AG08396 (cell line): ENCODE measurements at regions not wholly inside any gene's neighbourhood (a gene's known extent, or its start where the extent isn't known, plus 50 kb on each side); places are given as distances from the start of the nearest gene placed in this dataset.

ENCODE experiments used
- DNase-seq: peaks from one replicate; pipeline ENCODE4 v3.0.0; 2012; ENCODE audit warnings: low spot score, mixed read lengths

GRCh38 chr1:115204513-115204912, 115.2 kb upstream of the TSPAN2 start:
- DNase-seq, result no peak

GRCh38 chr1:115203287-115203686, 114.0 kb upstream of the TSPAN2 start:
- no peak for DNase-seq

GRCh38 chr1:115201598-115201997, 112.3 kb upstream of the TSPAN2 start:
- DNase-seq, result no peak

- no peak for DNase-seq
These were observed 110.3 kb upstream of the TSPAN2 start for GRCh38 chr1:115199416-115200132.

- DNase-seq, result no peak
These were observed 109.6 kb upstream of the TSPAN2 start for GRCh38 chr1:115198938-115199337.

GRCh38 chr1:115196296-115196695, 107.0 kb upstream of the TSPAN2 start:
- no peak for DNase-seq

GRCh38 chr1:115194506-115194905, 105.2 kb upstream of the TSPAN2 start:
- DNase-seq, result no peak

GRCh38 chr1:115193046-115193828, 103.9 kb upstream of the TSPAN2 start:
- DNase-seq, result no peak

- DNase-seq, result no peak
These were observed 103.0 kb upstream of the TSPAN2 start for GRCh38 chr1:115192200-115192767.

GRCh38 chr1:115191691-115192090, 102.4 kb upstream of the TSPAN2 start:
- no peak for DNase-seq

GRCh38 chr1:115190540-115191170, 101.4 kb upstream of the TSPAN2 start:
- DNase-seq, result no peak

GRCh38 chr1:115189814-115190539, 100.7 kb upstream of the TSPAN2 start:
- DNase-seq, result peak; percentile 64

- no peak for DNase-seq
These were observed 99.5 kb upstream of the TSPAN2 start for GRCh38 chr1:115188680-115189395.

GRCh38 chr1:115186711-115187265, 97.5 kb upstream of the TSPAN2 start:
- no peak for DNase-seq

GRCh38 chr1:115185336-115185735, 96.0 kb upstream of the TSPAN2 start:
- DNase-seq, result no peak

GRCh38 chr1:115184951-115185331, 95.6 kb upstream of the TSPAN2 start:
- peak; percentile 53 for DNase-seq

- DNase-seq, result no peak
These were observed 95.1 kb upstream of the TSPAN2 start for GRCh38 chr1:115184260-115184950.

- no peak for DNase-seq
These were observed 94.5 kb upstream of the TSPAN2 start for GRCh38 chr1:115183721-115184259.

GRCh38 chr1:115183158-115183557, 93.9 kb upstream of the TSPAN2 start:
- DNase-seq, result no peak
